K562 (cell line): ENCODE measurements at regions not wholly inside any gene's neighbourhood (a gene's known extent, or its start where the extent isn't known, plus 50 kb on each side); places are given as distances from the start of the nearest gene placed in this dataset.

ENCODE experiments used
- ATF3 ChIP-seq, 2 experiments: fragments of 450-650 bp in 1 of 2; sonication (generic) in 1 of 2; formaldehyde crosslinking in 1 of 2; IDR thresholded peaks in 1 of 2; conservative IDR thresholded peaks in 1 of 2; 2 replicates each; pipeline versions ENCODE4 v1.6.1 to v1.8.1; 2016 to 2023; ENCODE audit warnings: mild to moderate bottlenecking in 2 of 2, moderate library complexity in 2 of 2, inconsistent platforms in 1 of 2, missing genetic modification reagents in 1 of 2
- EZH2 ChIP-seq: IDR thresholded peaks from 2 replicates; pipeline ENCODE4 v1.6.1; 2012; ENCODE audit warnings: low read depth, mild to moderate bottlenecking, inconsistent platforms, low read length, borderline replicate concordance
- NFRKB ChIP-seq: fragments of 450-650 bp; IDR thresholded peaks from 2 replicates; pipeline ENCODE4 v1.6.1; 2016; ENCODE audit warnings: low read depth
- RNF2 ChIP-seq: sonication (generic); IDR thresholded peaks from 2 replicates; pipeline ENCODE4 v1.6.1; 2016
- TFE3 ChIP-seq: fragments of 450-650 bp; formaldehyde crosslinking; IDR thresholded peaks from 2 replicates; pipeline ENCODE4 v1.4.0; 2020; ENCODE audit warnings: mild to moderate bottlenecking, mixed read lengths

- TF ChIP-seq TFE3 (CRISPR knock-in tag) (no peak), NFRKB (no peak), EZH2 (no peak), RNF2 (no peak), ATF3 (IDR thresholded peaks at IDR 0.05) (no peak), ATF3 (CRISPR knock-in tag; conservative IDR thresholded peaks at IDR 0.05) (no peak)
Observed at GRCh38 chr17:54623746-54624145, 276.9 kb upstream of the TOM1L1 start.
